Right atrium auricular region (tissue), 2 donors: ENCODE measurements at regions not wholly inside any gene's neighbourhood (a gene's known extent, or its start where the extent isn't known, plus 50 kb on each side); places are given as distances from the start of the nearest gene placed in this dataset.

Source experiments
- DNase-seq: peaks from one replicate; pipeline ENCODE4 v3.0.0-alpha.2; 2019; ENCODE audit warnings: low spot score
- H3K27ac ChIP-seq, 2 donors: fragments of 200-600 bp; sonication (generic); 1 replicate in 1 of 2; 2 replicates in 1 of 2; pipeline ENCODE4 v1.5.1; 2016 to 2019
- H3K27me3 ChIP-seq, 2 donors: fragments of 200-600 bp; sonication (generic); one replicate each; pipeline versions ENCODE4 v1.5.1 to v1.6.0; 2017 to 2019
- H3K36me3 ChIP-seq: fragments of 200-600 bp; sonication (generic); one replicate; pipeline ENCODE4 v1.5.1; 2016
- H3K4me1 ChIP-seq, 2 donors: fragments of 200-600 bp; sonication (generic); one replicate each; pipeline versions ENCODE4 v1.5.1 to v1.6.0; 2017 to 2019
- H3K4me3 ChIP-seq, 2 donors: fragments of 200-600 bp; sonication (generic); 1 replicate in 1 of 2; 2 replicates in 1 of 2; pipeline ENCODE4 v1.5.1; 2017 to 2019; ENCODE audit warnings: mild to moderate bottlenecking in 1 of 2, moderate library complexity in 1 of 2
- H3K9me3 ChIP-seq, 2 donors: fragments of 200-600 bp; sonication (generic); one replicate each; pipeline ENCODE4 v1.5.1; 2019
- TF ChIP-seq, protein P1 (sequence below), 2 donors: fragments of 200-600 bp; sonication (generic); IDR thresholded peaks; one replicate each; pipeline ENCODE4 v1.5.1; 2019; ENCODE audit warnings: antibody characterized with exemption in 2 of 2

GRCh38 chr4:11293866-11294265 is 134.8 kb downstream of the HS3ST1 start:
- H3K27me3 ChIP-seq: no peaks in the 10 kb centered on the region
- DNase-seq: no peak
- TF ChIP-seq, protein P1, sequence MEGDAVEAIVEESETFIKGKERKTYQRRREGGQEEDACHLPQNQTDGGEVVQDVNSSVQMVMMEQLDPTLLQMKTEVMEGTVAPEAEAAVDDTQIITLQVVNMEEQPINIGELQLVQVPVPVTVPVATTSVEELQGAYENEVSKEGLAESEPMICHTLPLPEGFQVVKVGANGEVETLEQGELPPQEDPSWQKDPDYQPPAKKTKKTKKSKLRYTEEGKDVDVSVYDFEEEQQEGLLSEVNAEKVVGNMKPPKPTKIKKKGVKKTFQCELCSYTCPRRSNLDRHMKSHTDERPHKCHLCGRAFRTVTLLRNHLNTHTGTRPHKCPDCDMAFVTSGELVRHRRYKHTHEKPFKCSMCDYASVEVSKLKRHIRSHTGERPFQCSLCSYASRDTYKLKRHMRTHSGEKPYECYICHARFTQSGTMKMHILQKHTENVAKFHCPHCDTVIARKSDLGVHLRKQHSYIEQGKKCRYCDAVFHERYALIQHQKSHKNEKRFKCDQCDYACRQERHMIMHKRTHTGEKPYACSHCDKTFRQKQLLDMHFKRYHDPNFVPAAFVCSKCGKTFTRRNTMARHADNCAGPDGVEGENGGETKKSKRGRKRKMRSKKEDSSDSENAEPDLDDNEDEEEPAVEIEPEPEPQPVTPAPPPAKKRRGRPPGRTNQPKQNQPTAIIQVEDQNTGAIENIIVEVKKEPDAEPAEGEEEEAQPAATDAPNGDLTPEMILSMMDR (IDR thresholded peaks at IDR 0.05): no peak
- no peaks in the 10 kb centered on the region for H3K9me3 ChIP-seq
- H3K27ac ChIP-seq: no peak overlapping the region
- no peak overlapping the region for H3K4me3 ChIP-seq
- H3K4me1 ChIP-seq: no peaks in the 10 kb centered on the region
- H3K36me3 ChIP-seq: no peaks in the 10 kb centered on the region

GRCh38 chr4:11287055-11287454 is 141.6 kb downstream of the HS3ST1 start:
- Histone ChIP-seq H3K27me3 (no peaks in the 10 kb centered on the region), H3K9me3 (no peaks in the 10 kb centered on the region), H3K36me3 (no peaks in the 10 kb centered on the region), H3K4me3 (no peak overlapping the region), H3K4me1 (no peaks in the 10 kb centered on the region), H3K27ac (no peak overlapping the region)
- TF ChIP-seq, protein P1 (IDR thresholded peaks at IDR 0.05): no peak
- no peak for DNase-seq

DNA sequence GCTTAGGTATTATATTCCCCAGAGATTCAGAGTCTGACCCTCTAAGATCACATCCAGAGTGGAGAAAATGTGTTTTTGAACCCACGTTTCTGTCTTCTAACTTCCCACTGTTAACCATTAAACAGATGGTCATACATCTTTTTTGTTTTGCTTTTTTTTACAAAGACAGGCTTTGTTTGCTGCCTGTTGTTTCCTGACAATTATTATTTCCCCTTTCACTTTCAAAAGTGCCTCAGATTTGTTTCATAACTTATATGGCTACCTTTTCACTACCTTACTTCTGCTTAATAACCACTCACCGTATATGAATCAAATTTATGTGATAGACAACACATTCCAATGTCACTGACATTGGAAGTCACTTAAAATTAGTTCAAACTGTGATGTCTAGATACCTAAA is 142.2 kb downstream of the HS3ST1 start:
- H3K4me1 ChIP-seq: no peaks in the 10 kb centered on the region
- no peak overlapping the region for H3K4me3 ChIP-seq
- no peak overlapping the region for H3K27ac ChIP-seq
- no peaks in the 10 kb centered on the region for H3K9me3 ChIP-seq
- DNase-seq: no peak
- H3K27me3 ChIP-seq: no peaks in the 10 kb centered on the region
- H3K36me3 ChIP-seq: no peaks in the 10 kb centered on the region
- TF ChIP-seq, protein P1 (IDR thresholded peaks at IDR 0.05): no peak

GRCh38 chr4:11281720-11282119 is 147.0 kb downstream of the HS3ST1 start:
- Histone ChIP-seq H3K27me3 (no peaks in the 10 kb centered on the region), H3K9me3 (no peaks in the 10 kb centered on the region), H3K27ac (no peak overlapping the region), H3K4me3 (no peak overlapping the region), H3K36me3 (no peaks in the 10 kb centered on the region), H3K4me1 (no peaks in the 10 kb centered on the region)
- TF ChIP-seq, protein P1 (IDR thresholded peaks at IDR 0.05): no peak
- DNase-seq: no peak

DNA sequence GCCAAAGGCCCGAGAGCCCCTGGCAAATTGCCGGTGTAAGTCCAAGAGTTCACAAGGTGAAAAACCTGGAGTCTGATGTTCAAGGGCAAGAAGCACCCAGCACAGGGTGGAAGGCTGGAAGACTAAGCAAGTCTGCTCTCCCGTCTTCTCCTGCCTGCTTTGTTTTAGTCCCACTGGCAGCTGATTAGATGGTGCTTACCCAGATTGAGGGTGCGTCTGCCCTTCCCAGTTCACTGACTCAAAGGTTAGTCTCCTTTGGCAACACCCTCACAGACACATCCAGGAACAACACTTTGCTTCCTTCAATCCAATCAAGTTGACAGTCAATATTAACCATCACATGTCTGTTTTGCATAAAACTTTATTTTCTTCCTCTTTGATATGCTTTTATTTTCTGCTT is 157.4 kb downstream of the HS3ST1 start:
- no peaks in the 10 kb centered on the region for H3K4me1 ChIP-seq
- no peaks in the 10 kb centered on the region for H3K27me3 ChIP-seq
- H3K36me3 ChIP-seq: no peaks in the 10 kb centered on the region
- peaks cover 0 to 1% of the 10 kb centered on the region in 2 donors for H3K9me3 ChIP-seq
- TF ChIP-seq, protein P1 (IDR thresholded peaks at IDR 0.05): no peak
- no peak for DNase-seq
- H3K27ac ChIP-seq: no peak overlapping the region
- no peak overlapping the region for H3K4me3 ChIP-seq

GRCh38 chr4:11268149-11268548 is 160.5 kb downstream of the HS3ST1 start:
- TF ChIP-seq, protein P1 (IDR thresholded peaks at IDR 0.05): no peak

More at GRCh38 chr4:11268149-11268548, 160.5 kb downstream of the HS3ST1 start:
- Histone ChIP-seq H3K4me3 (no peak overlapping the region), H3K9me3 (peaks cover 0 to 6% of the 10 kb centered on the region in 2 donors), H3K27ac (no peak overlapping the region), H3K27me3 (no peaks in the 10 kb centered on the region), H3K36me3 (no peaks in the 10 kb centered on the region), H3K4me1 (no peaks in the 10 kb centered on the region)
- DNase-seq: no peak
